LNCAP (cell line): ENCODE measurements at regions not wholly inside any gene's neighbourhood (a gene's known extent, or its start where the extent isn't known, plus 50 kb on each side); places are given as distances from the start of the nearest gene placed in this dataset.

Experiments used
- CTCF ChIP-seq: fragments of 450-650 bp; IDR thresholded peaks from 2 replicates; pipeline ENCODE4 v1.5.1; 2017; ENCODE audit warnings: mild to moderate bottlenecking

GRCh38 chr14:48560421-48560820 lies 885.0 kb upstream of the MDGA2 start:
- TF ChIP-seq CTCF = no peak

GRCh38 chr14:48553443-48553842 lies 878.0 kb upstream of the MDGA2 start:
- TF ChIP-seq CTCF = no peak

GRCh38 chr14:48546996-48547395 lies 871.6 kb upstream of the MDGA2 start:
- TF ChIP-seq CTCF = no peak

- no peak for TF ChIP-seq CTCF
Observed at GRCh38 chr14:48537600-48537999, 862.2 kb upstream of the MDGA2 start.

- TF ChIP-seq CTCF = no peak
Observed at GRCh38 chr14:48536318-48536717, 860.9 kb upstream of the MDGA2 start.

- TF ChIP-seq CTCF = no peak
Observed at GRCh38 chr14:48527832-48528231, 852.4 kb upstream of the MDGA2 start.

- TF ChIP-seq CTCF = no peak
Observed at GRCh38 chr14:48526307-48526706, 850.9 kb upstream of the MDGA2 start.

GRCh38 chr14:48504921-48505320 lies 829.5 kb upstream of the MDGA2 start:
- TF ChIP-seq CTCF = no peak
